Activated CD4-positive, alpha-beta memory T cell treated with anti-CD3 and anti-CD28 coated beads, Interleukin-2, amount 10 ng/mL, durations not matched to agents 7 days and 5 days (primary cell): ENCODE measurements at regions not wholly inside any gene's neighbourhood (a gene's known extent, or its start where the extent isn't known, plus 50 kb on each side); places are given as distances from the start of the nearest gene placed in this dataset.

ENCODE experiments used
- CTCF ChIA-PET: fragments of 350-600 bp; sonication (Branson Sonifier 250); formaldehyde crosslinking; loops from one replicate; lab custom pipeline; 2021; ENCODE audit warnings: antibody characterized with exemption, inconsistent platforms; lab: Charles Lee
- POLR2A ChIA-PET: fragments of 350-600 bp; sonication (Branson Sonifier 250); formaldehyde crosslinking; loops from one replicate; lab custom pipeline; 2021; ENCODE audit warnings: antibody characterized with exemption; lab: Charles Lee
- DNase-seq: peaks from one replicate; pipeline ENCODE4 v3.0.0-alpha.2; 2020
- H3K27ac Mint-ChIP-seq: one replicate; pipeline ENCODE4 v1.8.0; 2021; ENCODE audit warnings: mild to moderate bottlenecking, mixed read lengths
- H3K27me3 Mint-ChIP-seq: one replicate; pipeline ENCODE4 v1.8.0; 2021; ENCODE audit warnings: mixed read lengths
- H3K36me3 Mint-ChIP-seq: one replicate; pipeline ENCODE4 v1.8.0; 2021; ENCODE audit warnings: low read depth, mixed read lengths
- H3K4me1 Mint-ChIP-seq: one replicate; pipeline ENCODE4 v1.8.0; 2021; ENCODE audit warnings: mixed read lengths
- H3K4me3 Mint-ChIP-seq: one replicate; pipeline ENCODE4 v1.8.0; 2021; ENCODE audit warnings: mild to moderate bottlenecking, mixed read lengths
- H3K9me3 Mint-ChIP-seq: one replicate; pipeline ENCODE4 v1.8.0; 2021; ENCODE audit warnings: mixed read lengths

DNA sequence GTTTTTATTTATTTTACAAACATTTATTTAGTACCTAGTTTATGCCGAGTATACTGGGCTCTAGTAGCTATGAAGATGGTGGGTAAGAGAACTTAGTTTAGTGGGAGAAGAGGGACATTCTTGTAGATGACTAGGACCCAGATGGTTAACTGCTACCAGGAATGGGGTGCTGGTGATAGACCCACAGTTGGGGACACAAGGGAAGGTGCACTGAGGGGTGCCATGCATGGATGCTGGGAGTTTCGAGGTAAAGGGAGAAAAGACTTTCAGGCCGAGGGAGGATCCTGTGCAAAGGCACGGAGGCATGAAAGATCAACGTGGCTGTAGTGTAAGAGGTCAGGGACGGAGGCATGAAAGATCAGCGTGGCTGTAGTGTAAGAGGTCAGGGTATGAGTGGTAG, 204.2 kb upstream of the HABP2 start:
- ChIA-PET POLR2A (no interaction called here), CTCF (interaction anchor here (0.9 kb wide), 1 partner anchor 67 kb away, joined by 3 read pairs; no protein-coding TSS in a partner anchor)
- Mint-ChIP-seq H3K4me3 (no peak overlapping the region), H3K4me1 (no peaks in the 10 kb centered on the region), H3K36me3 (no peaks in the 10 kb centered on the region), H3K27me3 (peaks cover 2% of the 10 kb centered on the region), H3K9me3 (no peaks in the 10 kb centered on the region), H3K27ac (no peak overlapping the region)
- DNase-seq, result no peak

DNA sequence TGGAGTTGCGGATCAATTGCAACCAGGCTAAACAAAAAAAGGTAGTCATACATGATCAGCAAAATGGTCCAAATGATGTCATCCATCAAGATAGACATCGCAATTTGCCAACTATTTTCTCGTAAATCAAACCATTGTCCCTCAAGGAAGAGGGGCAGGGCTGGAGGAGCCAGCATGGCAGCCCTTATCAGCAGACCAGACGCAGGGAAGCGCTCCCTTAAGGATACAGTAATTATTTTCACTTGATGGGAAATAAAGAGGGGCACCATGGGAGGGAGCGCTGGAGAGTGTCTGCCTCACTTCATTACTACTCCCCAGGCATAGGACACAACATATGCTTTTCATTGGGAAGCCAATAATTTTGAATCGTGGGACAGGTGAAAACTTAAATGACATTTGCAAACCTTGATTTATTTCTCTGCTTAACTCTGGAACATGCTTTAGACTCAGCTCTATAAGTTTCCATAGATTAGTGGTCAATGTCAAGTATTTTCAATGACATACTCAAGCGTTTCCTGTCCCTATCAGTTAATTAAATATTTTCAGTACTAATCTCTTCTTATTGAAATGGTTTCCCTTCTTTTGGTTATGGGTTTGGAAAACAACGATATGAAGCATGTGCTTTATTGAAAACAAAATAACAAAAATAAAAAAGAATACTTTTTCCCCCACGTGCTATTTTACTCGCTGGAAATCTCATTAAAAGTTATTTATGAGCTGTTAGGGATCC, 202.4 kb upstream of the HABP2 start:
- Mint-ChIP-seq H3K27me3 (peaks cover 3% of the 10 kb centered on the region), H3K9me3 (no peaks in the 10 kb centered on the region), H3K4me1 (no peaks in the 10 kb centered on the region), H3K4me3 (no peak overlapping the region), H3K27ac (no peak overlapping the region), H3K36me3 (no peaks in the 10 kb centered on the region)
- no peak for DNase-seq
- POLR2A ChIA-PET, result no interaction called here
- CTCF ChIA-PET, result no interaction called here

DNA sequence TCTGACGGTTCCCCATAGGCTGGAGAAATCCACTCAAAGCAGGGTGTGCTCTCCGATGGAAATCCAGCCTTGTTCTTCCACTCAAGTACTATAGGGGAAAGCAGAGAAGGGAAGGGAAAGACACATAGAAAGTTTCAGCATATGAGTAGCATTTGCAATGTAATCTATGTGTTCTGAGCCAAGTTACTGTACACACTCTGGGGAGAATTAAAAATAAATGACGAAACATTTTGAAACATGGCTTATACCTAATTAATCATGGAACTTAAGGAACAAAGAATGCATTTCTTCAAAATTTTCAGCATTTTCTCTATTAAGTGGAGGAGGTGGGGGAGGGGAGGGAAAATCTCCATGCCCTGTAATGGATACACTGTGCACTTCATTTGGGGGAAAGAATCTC, 198.1 kb upstream of the HABP2 start:
- Mint-ChIP-seq H3K4me1 (no peaks in the 10 kb centered on the region), H3K36me3 (no peaks in the 10 kb centered on the region), H3K27ac (no peak overlapping the region), H3K4me3 (no peak overlapping the region), H3K27me3 (peaks cover 2% of the 10 kb centered on the region), H3K9me3 (no peaks in the 10 kb centered on the region)
- POLR2A ChIA-PET, result no interaction called here
- CTCF ChIA-PET, result no interaction called here
- DNase-seq, result no peak

DNA sequence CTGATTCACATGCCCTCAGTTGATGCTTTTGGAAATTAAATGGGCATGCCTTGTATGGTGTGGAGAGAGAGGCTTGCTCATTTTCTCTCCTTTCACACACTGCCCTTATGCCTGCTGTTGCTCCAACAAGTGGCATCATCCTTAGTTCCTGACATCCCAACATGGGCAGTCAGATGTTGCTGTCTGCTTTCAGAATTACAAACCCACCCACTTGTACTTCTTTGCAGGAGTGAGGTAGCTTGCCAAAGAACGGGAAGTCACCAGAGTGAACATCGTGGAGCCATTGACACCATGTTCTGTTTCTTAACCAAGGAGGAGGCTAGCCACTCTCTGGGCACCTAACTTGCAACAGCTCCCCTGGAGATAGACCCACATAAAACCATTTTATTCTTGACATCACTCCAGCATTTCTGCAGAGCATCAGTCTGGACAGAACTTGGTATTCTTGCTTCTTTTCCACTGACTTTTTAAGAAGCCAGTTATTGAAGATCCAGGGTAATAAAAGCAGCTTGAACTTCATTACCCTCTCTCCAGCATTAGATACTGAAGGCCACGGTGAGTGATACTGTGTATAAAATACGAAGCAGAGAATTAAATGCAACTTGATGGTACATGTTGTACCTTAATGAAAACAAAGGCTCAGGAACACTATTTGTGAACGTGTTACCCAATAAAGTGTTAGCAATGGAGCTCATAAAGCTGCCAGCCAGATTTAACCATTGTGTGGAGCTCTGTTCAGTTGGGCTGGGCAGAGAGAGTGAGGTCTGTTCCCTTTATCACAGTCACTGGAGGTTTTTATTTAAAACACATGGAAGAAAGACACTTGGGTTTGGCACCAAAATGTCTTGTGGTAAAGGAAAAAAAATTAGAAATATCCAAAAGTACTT, 195.8 kb upstream of the HABP2 start:
- ChIA-PET POLR2A (no interaction called here), CTCF (no interaction called here)
- Mint-ChIP-seq H3K4me1 (no peaks in the 10 kb centered on the region), H3K4me3 (no peak overlapping the region), H3K9me3 (no peaks in the 10 kb centered on the region), H3K27ac (no peak overlapping the region), H3K36me3 (no peaks in the 10 kb centered on the region), H3K27me3 (peaks cover 2% of the 10 kb centered on the region)
- DNase-seq, result no peak

DNA sequence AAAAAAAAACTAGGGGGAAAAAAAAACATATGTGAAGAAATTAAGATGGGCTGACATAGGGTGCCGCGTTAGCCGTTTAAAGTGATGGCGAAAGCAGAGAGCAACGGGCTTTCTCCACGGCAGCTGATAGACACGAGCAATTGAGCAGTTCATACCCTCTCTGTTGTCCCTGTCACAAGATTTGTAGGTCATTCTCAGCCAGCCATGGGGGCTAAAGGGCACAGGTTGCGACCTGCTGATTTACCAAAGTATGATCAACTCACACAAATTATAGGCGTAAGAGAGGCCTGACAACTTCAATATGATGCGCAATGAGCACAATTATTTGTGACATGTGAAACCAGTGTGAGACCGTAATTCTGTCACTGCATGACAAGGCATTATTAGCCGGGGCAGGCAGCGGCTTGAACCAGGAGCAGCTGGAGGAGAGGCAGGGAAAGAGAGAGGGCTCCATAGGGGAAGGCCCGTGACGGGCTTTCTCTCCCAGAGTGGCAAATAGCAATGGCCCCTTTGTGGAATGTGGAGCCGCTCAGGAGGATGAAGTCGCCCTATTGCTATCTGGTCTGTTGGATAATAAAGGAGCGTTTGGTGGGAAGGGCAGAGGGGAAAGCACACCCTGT, 195.1 kb upstream of the HABP2 start:
- no peaks in the 10 kb centered on the region for H3K36me3 Mint-ChIP-seq
- no peak overlapping the region for H3K27ac Mint-ChIP-seq
- no peak for DNase-seq
- CTCF ChIA-PET, result no interaction called here
- H3K4me3 Mint-ChIP-seq, result no peak overlapping the region
- no peaks in the 10 kb centered on the region for H3K4me1 Mint-ChIP-seq
- H3K9me3 Mint-ChIP-seq, result no peaks in the 10 kb centered on the region
- peaks cover 3% of the 10 kb centered on the region for H3K27me3 Mint-ChIP-seq
- POLR2A ChIA-PET, result no interaction called here

DNA sequence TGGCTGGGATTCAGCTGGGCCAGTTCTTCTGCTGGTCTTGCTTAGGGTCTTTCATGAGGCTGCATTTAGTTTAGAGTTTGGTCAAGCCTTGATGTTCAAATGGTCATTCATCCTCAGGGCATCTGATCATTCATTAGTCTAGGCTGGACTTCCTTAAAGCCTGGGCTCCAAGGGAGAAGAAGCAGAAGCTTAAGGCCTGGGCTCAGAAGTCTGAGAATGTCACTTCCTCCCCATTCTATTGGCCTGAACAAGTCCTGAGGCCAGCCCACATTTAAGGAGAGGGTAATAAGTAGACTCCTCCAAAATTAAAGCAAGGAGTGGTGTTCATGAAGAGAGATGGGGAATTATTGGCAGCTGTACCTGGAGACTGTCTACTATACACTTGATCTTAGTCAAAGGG, 193.2 kb upstream of the HABP2 start:
- no peak overlapping the region for H3K4me3 Mint-ChIP-seq
- H3K36me3 Mint-ChIP-seq, result no peaks in the 10 kb centered on the region
- CTCF ChIA-PET, result no interaction called here
- H3K27me3 Mint-ChIP-seq, result peaks cover 5% of the 10 kb centered on the region
- DNase-seq, result no peak
- H3K4me1 Mint-ChIP-seq, result no peaks in the 10 kb centered on the region
- POLR2A ChIA-PET, result no interaction called here
- no peaks in the 10 kb centered on the region for H3K9me3 Mint-ChIP-seq
- H3K27ac Mint-ChIP-seq, result no peak overlapping the region

DNA sequence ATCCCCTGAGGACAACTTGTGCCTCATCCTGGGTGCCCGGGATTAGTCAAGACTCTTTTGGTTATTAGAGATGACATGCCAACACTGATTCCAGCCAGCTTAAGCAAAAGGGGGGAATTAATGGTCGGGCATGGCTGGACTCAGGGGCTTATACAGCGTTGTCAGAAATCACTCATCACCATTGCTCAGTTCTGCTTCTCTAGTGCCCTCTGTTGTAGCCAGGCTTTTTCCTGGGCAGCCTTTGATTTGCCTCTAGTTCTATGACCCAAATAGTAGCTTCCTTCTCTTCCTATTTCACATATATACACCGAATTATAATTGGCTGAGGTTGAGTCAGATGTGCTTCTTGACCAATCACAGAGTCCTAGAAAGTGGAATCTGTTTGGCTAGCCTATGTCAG, 192.0 kb upstream of the HABP2 start:
- Mint-ChIP-seq H3K27ac (no peak overlapping the region), H3K27me3 (peaks cover 5% of the 10 kb centered on the region), H3K9me3 (no peaks in the 10 kb centered on the region), H3K4me3 (no peak overlapping the region), H3K4me1 (no peaks in the 10 kb centered on the region), H3K36me3 (no peaks in the 10 kb centered on the region)
- ChIA-PET POLR2A (no interaction called here), CTCF (no interaction called here)
- no peak for DNase-seq

DNA sequence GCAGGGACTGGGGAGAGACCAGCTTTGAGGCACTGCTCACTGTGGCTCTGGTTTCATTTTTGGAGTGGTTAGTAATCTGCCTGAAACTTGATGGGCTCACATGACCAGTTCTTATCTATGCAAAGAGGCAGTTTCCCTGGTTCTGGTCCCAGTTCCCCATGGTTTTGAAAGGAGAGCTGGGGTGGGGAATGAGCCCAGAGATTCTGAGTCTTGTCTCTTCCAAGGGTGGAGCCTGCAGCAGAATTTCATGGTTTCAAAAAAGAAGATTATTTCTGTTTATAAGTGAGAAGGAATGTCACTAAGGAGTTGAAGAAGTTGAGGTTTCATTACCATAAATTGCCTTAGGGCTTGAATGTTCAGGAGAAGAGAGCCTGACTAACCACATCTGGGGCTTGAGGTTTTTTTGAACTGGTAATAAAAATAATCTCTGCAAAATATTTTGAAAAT, 190.2 kb upstream of the HABP2 start:
- H3K27ac Mint-ChIP-seq, result no peak overlapping the region
- no peak overlapping the region for H3K4me3 Mint-ChIP-seq
- no peaks in the 10 kb centered on the region for H3K4me1 Mint-ChIP-seq
- ChIA-PET CTCF (no interaction called here), POLR2A (no interaction called here)
- H3K36me3 Mint-ChIP-seq, result no peaks in the 10 kb centered on the region
- H3K27me3 Mint-ChIP-seq, result peaks cover 10% of the 10 kb centered on the region
- no peaks in the 10 kb centered on the region for H3K9me3 Mint-ChIP-seq
- DNase-seq, result no peak

DNA sequence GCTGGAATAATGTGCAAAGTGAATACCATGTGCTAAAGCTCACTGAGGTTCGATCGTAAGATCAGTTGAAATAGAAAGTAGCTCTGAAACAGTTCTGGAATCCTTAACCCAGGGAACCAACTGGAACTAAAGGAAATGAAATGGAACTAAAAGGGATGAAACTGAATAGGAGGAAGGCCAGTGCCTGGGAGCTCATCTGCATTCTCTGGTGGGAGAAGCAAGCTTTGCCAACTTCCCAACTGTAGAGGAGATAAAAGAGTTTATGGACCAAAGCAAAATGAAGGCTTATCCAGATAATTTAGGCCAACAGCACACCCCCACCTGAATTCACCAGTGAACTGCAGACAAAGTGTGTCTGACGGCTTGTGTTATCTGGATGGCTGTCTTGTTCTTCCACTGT, 188.6 kb upstream of the HABP2 start:
- Mint-ChIP-seq H3K9me3 (no peaks in the 10 kb centered on the region), H3K4me3 (no peak overlapping the region), H3K4me1 (no peaks in the 10 kb centered on the region), H3K27ac (no peak overlapping the region), H3K36me3 (no peaks in the 10 kb centered on the region), H3K27me3 (peaks cover 10% of the 10 kb centered on the region)
- ChIA-PET POLR2A (no interaction called here), CTCF (no interaction called here)
- DNase-seq, result no peak

DNA sequence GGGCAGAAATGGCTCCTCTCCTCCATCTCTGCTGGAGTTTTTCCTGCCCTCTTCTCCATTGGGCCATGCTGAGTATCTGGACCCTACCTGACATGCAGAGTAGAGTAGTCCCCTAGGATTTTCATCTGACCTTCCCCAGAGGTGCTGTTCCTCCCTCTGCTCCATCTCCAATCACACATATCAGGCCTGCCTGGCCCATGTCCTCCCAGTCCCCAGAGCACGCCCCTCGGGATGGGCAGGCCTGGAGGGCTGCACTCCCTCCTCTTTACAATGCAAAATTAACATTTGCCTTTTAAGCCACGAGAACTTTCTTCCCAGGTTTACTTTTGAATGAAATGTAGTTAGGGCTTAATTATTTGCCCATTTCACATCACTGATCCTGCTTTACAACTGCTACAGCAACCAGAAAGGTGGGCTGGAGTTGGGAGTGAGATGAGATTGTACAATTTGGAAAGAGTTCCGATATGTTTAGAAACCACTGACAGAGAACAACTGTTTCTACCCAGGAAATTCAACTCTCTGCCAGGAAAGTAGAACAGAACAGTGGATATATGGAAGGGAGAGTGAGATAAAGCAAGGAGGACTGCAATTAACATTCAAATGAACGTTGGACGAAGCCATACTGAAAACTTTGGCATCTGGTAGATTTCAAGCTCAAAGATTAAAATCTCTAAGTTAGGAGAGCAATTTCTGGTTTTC, 184.0 kb upstream of the HABP2 start:
- no peaks in the 10 kb centered on the region for H3K4me1 Mint-ChIP-seq
- ChIA-PET CTCF (no interaction called here), POLR2A (no interaction called here)
- H3K9me3 Mint-ChIP-seq, result no peaks in the 10 kb centered on the region
- no peaks in the 10 kb centered on the region for H3K36me3 Mint-ChIP-seq
- H3K27ac Mint-ChIP-seq, result no peak overlapping the region
- H3K4me3 Mint-ChIP-seq, result no peak overlapping the region
- peaks cover 9% of the 10 kb centered on the region for H3K27me3 Mint-ChIP-seq
- no peak for DNase-seq

DNA sequence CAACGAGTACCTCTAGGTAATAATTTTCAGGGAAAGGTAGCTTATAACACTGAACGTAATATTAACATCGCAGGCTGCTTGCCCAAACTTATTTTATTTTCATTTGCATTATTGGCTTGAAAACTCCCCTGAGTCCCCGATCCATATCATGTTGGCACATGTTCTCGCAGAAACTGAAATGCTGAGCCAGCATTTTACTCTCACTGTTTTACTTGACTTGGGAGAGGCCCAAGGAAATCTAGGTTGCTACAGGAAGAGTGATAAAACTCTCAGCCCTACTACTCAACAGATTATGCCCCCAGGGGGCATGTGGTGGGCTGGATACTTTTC, 183.5 kb upstream of the HABP2 start:
- H3K9me3 Mint-ChIP-seq, result no peaks in the 10 kb centered on the region
- no peaks in the 10 kb centered on the region for H3K4me1 Mint-ChIP-seq
- ChIA-PET CTCF (no interaction called here), POLR2A (no interaction called here)
- H3K27ac Mint-ChIP-seq, result no peak overlapping the region
- H3K4me3 Mint-ChIP-seq, result no peak overlapping the region
- peaks cover 9% of the 10 kb centered on the region for H3K27me3 Mint-ChIP-seq
- no peak for DNase-seq
- no peaks in the 10 kb centered on the region for H3K36me3 Mint-ChIP-seq

DNA sequence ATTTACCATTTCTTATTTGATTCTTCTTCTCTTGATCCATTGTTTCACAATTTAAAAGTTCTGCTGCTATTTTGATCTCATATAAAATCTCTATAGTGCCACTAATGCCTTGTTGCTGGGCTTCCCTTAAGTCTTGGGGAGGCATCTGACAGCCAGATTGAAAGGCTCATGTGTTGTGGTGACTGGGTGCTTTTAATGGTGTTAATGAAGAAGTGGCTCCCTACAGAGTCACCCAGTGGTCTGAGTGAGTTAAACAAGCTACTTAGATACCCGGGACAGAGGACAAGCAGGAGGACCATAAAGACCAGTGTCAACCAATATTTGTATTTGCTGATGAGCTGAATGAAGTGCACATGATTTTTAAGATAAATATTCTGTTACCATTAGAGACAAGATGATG, 176.4 kb upstream of the HABP2 start:
- no peaks in the 10 kb centered on the region for H3K9me3 Mint-ChIP-seq
- CTCF ChIA-PET, result interaction anchor here (1.6 kb wide), 1 partner anchor 9 kb away, joined by 8 read pairs; no protein-coding TSS in a partner anchor
- peaks cover 7% of the 10 kb centered on the region for H3K27me3 Mint-ChIP-seq
- no peak for DNase-seq
- no peaks in the 10 kb centered on the region for H3K36me3 Mint-ChIP-seq
- peaks cover 5% of the 10 kb centered on the region for H3K4me1 Mint-ChIP-seq
- no peak overlapping the region for H3K4me3 Mint-ChIP-seq
- no peak overlapping the region for H3K27ac Mint-ChIP-seq
- POLR2A ChIA-PET, result no interaction called here

DNA sequence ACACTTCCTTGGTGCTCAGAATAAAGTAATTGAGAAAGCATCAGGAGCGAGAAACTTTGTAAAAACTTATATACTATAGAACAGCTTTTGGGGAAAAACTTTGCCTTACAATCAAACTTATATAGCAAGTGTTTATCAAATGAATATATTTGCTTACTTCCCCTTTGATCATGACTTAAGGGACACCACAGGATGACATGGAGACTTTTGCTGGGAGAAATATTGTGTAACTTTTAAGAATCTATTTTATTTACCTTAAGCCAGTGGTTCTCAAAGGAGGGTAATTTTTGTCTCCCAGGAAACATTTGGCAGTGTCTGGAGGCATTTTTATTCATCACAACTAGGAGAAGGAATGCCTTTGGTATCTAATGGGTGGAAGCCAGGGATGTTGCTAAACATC, 173.8 kb upstream of the HABP2 start:
- H3K9me3 Mint-ChIP-seq, result no peaks in the 10 kb centered on the region
- H3K4me3 Mint-ChIP-seq, result no peak overlapping the region
- H3K4me1 Mint-ChIP-seq, result peaks cover 16% of the 10 kb centered on the region
- ChIA-PET CTCF (no interaction called here), POLR2A (no interaction called here)
- H3K36me3 Mint-ChIP-seq, result no peaks in the 10 kb centered on the region
- H3K27me3 Mint-ChIP-seq, result peaks cover 19% of the 10 kb centered on the region
- DNase-seq, result no peak
- no peak overlapping the region for H3K27ac Mint-ChIP-seq
